Retina (tissue), 1 donor: ENCODE measurements at regions not wholly inside any gene's neighbourhood (a gene's known extent, or its start where the extent isn't known, plus 50 kb on each side); places are given as distances from the start of the nearest gene placed in this dataset.

Experiments
- DNase-seq: peaks from one replicate; pipeline ENCODE4 v3.0.0-alpha.2; 2016

DNA sequence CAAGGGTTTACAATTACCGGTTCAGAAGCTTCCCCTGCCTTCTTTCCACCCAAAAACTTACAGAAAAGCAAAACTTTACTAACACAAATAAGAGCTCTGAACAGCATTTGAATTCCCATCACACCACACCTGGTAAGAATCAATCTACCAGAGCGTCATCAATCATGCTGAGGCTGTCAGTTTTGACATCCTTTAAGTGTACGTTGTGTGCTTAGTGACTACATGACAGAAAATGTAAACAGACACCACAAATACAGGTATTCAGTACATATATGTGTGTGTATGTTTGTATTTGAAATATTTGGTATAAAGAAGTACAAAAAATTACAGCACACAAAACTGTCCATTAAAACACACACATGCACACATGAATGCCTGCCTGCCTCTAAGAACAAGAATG lies 523.5 kb downstream of the TMEM182 start:
- no peak for DNase-seq

GRCh38 chr2:103287746-103288145 lies 525.9 kb downstream of the TMEM182 start:
- no peak for DNase-seq

- no peak for DNase-seq
Measured at GRCh38 chr2:103288696-103289095, 526.9 kb downstream of the TMEM182 start.

- DNase-seq: peak; percentile 27
Measured at GRCh38 chr2:103289105-103289725, 527.4 kb downstream of the TMEM182 start.

DNA sequence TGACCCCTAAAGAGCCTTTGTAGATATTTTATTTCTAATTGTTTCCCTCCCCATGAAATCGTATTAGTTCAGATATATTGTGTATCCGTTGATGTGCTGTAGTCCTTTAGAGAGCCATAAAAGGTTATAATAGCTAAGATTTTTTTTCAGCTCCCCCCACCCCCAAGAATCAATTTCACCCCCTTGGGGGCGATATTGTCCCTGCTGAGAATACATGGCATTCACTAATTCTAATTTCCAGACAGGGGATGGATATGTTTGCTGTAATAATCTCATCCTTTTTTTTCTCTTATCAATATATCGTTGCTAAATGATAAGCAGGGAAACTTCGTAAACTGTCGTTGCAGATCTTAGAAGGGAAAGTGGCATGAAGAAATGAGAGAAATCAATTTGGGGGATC lies 530.7 kb downstream of the TMEM182 start:
- no peak for DNase-seq

DNA sequence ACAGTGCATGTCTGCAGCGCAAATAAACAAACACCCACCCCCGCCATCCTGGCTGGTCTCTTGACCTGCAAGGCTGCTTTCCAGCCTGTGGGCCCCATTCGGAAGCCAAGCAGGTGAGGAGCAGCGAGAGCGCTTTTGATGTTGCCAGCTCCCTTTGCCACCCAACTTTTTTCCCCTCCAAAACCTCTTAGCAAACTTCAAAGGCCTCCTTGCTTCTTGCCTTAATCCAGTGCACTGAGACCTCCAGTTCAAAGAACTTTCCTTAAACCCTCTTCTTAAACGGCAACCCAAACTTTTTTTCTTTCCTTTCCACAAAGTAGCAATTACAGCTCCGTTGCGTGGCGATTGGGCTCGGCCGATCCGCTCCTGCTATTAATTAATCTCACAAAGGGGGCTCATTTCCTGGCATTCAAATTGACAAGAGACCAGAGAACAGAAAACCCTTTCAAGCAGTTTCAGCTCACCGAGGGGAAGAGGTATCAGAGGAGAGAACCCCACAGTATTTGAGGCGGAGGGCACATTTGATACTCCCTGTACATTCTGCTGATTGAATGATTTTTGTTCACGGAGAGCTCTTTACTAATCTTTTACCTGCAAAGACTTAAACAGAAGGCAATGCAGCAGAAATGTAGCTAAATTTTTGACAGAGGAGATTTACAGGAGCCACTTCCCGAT lies 531.4 kb downstream of the TMEM182 start:
- peak; percentile 39 for DNase-seq

GRCh38 chr2:103293742-103294077 lies 531.9 kb downstream of the TMEM182 start:
- no peak for DNase-seq

DNA sequence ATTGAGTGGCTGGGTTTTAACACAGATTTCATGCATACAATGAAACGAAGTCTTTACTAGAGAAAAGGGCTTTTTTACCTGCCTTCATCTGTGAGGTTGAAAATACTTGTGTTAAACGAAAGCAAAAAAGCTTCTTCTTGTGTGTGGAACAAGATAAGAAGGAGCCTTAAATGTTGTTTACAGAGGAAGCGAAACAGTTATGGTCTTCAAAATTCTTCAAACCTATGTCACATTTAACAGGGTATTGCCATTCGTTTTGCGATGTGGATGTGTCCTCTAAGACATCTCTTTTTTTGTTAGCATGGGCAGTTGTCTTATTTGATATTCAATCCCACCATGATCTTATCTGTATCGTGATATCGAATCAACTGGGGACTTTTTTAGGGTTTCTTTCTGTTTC lies 532.6 kb downstream of the TMEM182 start:
- DNase-seq: no peak

- DNase-seq: no peak
Measured at GRCh38 chr2:103295591-103295990, 533.8 kb downstream of the TMEM182 start.

- DNase-seq: no peak
Measured at GRCh38 chr2:103324671-103325070, 562.8 kb downstream of the TMEM182 start.

DNA sequence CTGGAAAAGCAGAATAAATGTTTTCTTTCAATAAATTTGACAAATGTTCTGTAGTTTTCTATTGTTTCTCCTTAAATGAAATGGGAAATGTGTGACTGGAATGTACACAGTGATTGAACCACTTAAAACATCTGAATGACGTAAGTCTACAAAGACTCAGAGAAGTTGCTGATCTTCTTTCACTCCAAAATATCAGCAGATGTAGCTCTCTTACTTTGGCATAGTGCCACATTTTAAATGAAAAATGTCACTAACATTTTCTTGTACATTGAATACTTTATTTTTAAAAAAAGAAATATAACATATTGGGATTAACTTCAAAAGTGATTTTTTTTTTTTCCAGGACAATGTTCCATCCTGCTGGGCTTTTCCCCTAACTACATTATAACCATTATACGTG lies 565.6 kb downstream of the TMEM182 start:
- DNase-seq: no peak

GRCh38 chr2:103327966-103328365 lies 566.1 kb downstream of the TMEM182 start:
- no peak for DNase-seq

DNA sequence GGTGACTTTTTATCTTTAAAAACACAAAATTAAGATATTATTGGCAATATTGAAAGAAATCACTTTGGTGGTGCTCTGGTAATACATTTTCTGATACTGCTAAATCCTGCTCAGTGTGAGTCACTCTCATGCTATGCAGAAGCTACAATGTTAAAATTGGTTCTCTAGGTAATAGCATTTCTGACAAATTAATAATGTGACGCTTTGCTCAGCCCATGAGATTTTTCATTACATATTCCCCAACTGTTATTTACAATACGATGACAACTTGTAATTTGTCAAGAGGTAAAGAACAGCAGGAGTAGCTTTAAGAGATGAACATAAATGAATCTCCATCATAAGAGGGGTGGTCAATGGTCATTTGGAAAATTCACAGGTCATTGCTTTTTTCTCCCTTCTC lies 573.6 kb downstream of the TMEM182 start:
- no peak for DNase-seq

DNA sequence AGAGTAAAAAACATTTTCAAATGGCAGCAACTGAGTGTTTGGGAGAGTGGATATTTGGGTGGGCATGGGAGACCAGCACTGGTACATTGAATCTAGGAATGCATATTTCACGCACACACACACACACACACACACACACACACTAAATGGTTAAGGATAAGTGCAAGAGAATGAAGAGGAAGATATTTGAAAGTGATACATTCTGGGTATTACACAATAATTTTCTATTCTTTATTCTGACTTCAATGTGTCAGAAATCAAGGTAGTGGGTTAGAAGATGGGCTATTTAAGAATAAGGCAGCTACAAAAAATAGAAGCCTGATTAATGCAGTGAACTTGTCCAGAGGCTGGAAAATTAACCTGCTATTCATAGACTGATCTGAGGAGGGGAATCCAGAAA lies 577.0 kb downstream of the TMEM182 start:
- no peak for DNase-seq

DNA sequence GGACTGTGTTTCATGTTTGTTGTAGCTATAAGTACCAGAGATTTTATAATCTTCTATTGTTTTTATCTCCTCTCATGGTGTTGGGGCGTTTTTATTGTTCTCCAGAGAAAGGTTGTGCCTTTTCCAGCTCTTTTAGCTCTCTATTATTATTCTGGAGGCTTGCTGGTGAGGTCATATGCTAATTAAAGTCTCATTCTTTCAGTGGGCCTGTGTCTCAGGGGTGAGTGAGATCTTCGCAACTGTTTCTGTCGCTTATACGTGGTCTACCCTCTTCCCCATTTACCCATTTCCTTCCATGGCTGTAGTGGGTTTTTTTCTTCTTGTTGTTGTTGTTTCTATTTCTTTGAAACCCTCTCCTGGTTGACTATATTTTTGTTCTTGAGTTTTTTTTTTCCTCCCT lies 584.9 kb downstream of the TMEM182 start:
- DNase-seq: no peak

DNA sequence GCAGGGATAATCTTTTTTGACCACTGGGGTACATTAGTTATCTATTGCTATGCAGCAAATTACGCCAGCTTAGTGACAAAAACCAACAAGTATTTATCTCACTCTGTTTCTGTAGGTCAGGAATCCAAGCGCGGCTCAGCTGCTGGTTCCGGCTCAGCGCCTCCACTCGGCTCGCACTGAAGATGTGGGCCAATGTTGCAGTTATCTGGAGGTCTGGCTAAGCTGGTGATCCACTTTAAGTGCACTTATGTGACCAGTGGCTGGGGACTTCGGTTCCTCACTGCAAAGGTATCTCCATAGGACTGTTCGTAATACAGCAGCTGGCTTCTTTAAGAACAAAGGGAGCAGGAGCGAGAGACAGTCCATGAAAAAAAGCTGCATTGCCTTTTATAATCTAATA lies 591.9 kb downstream of the TMEM182 start:
- peak; percentile 25 for DNase-seq

DNA sequence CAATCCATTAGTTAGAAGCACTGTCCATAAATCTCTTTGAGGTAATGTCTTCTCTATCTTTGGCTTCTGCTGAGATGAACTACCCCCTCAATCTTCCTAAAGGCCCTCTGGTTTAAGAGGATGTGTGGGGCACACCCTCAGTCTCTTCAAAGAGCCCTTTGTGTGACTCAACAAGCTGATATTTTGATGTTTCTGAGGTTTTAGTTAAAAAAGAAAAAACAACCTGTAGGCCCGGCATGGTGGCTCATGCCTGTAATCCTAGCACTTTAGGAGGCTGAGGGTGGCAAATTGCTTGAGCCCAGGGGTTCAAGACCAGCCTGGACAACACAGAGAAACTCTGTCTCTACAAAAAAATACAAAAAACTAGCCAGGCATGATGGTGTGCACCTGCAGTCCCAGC lies 593.5 kb downstream of the TMEM182 start:
- no peak for DNase-seq

DNA sequence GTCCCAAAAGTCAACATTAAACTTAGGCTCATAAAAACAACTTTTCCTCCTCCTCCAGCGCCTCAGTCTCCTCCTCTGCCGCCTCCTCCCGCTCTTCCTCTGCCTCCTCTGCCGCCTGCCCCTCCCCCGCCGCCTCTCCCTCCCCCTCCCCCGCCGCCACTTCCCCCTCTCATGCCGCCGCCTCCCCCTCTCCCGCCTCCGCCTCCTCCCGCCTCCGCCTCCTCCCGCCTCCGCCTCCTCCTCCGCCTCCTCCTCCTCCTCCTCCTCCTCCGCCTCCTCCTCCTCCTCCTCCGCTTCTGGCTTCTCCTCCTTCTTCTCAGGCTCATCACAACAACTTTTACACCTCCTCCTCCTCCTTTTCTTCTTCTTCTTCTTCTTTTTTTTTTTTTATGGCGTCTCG lies 599.9 kb downstream of the TMEM182 start:
- DNase-seq: no peak

GRCh38 chr2:103363639-103364038 lies 601.8 kb downstream of the TMEM182 start:
- DNase-seq: no peak

DNA sequence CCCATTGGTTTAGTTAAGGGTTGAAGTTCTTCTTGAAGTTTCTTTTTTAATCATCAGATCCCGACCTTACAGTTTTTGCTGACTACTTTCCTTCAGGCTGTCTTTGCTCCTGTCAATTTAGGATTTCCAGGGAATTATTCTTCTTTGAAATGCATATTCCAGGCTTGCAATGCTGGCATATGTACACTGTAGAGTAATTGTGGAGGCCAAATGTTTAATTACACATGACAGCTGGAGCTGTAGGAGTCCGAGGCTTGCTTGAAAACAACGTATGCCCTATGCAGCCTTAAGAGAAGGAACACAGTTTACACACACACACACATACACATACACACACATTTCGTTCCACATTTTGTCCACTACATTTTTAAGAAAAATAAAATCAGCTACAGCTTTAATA lies 602.3 kb downstream of the TMEM182 start:
- DNase-seq: peak; percentile 52

GRCh38 chr2:103365071-103365470 lies 603.2 kb downstream of the TMEM182 start:
- DNase-seq: no peak

DNA sequence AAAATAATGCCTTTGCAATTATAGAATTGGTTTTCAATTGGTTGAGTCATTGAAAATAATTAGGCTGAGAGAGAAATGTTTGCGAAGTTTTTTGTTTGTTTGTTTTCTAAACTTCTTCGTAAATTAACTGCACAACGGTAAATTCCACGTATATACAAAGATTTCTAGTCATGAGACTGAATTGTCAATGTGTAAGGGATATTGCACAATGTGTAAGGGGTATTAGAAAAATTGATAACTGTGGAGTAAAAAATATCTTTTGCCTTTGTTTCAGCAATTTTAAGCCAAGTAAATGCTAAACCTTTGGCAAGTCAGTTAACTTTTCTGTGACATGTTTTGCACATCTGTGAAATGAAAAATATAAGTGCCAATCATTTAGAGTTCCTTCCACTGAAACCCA lies 606.0 kb downstream of the TMEM182 start:
- no peak for DNase-seq

DNA sequence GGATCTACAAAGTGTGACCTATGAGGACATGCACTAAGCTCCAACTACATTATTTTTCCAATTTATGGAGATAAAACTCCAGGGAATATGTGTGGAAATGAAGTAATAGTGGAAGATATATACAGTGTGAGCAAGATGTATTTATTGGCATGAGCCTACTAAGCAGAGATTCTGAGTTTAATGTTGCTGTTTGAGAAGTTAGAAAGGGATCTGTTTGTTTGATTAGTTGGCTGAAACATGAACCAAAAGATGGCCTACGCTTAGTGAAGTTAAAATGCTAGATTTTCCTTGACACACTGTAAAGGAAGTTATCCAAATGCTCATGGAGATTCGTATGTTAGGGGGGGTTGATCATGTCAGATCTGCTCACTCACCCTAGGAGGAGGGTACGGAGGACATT lies 621.7 kb downstream of the TMEM182 start:
- DNase-seq: no peak

DNA sequence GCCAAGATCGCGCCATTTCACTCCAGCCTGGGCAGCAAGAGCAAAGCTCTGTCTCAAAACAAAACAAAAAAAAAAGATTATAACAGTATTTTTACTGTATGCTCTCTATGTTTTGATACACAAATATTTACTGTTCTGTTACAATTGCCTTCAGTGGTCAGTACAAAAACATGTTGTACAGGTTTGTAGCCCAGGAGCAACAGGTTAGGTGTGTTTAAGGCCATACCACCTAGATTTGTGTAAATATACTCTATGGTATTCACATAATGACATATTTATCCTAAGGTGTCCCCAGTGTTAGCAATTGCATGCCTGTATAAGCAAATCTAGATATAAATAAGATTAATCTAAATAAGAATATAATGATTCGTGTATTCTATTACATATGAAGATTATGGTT lies 625.0 kb downstream of the TMEM182 start:
- no peak for DNase-seq

DNA sequence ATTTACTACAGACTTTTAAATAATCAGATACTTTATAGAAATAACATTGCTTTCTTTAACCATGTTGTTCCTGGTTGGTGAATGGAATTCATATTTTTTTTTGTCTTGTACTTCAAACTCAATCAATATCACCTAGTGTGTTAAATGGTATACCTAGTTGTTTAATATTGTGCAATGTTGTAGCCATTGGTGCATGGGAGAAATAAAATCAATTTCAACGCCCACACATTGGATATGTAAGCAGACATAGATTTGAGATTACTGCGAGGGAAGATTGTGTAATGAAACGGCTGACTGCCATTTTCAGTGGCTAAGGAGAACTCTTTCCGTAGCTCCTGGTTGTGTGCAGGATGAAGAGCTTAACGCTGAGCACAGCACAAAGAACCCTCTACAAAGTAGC lies 626.1 kb downstream of the TMEM182 start:
- no peak for DNase-seq
